ENCODE measurements at regions not wholly inside any gene's neighbourhood (a gene's known extent, or its start where the extent isn't known, plus 50 kb on each side); places are given as distances from the start of the nearest gene placed in this dataset.

GRCh38 chr15:38053776-38054175, 119.3 kb downstream of the TMCO5A start:
- no peak overlapping the region for H3K4me3 ChIP-seq (replicated peaks; ENCODE audit: low read depth, low read length)
- DNase-seq (ENCODE audit: extremely low read depth, low read depth), result no peak
- no peak for TF ChIP-seq CTCF (IDR thresholded peaks at IDR 0.05; ENCODE audit: low read depth, low read length, missing control alignments)

- TF ChIP-seq CTCF (IDR thresholded peaks at IDR 0.05; ENCODE audit: low read depth, low read length, missing control alignments), result no peak
- no peak for DNase-seq (ENCODE audit: extremely low read depth, low read depth)
These were observed 120.0 kb downstream of the TMCO5A start for GRCh38 chr15:38054488-38054887.

GRCh38 chr15:38058596-38059075, 124.2 kb downstream of the TMCO5A start:
- H3K4me3 ChIP-seq (replicated peaks; ENCODE audit: low read depth, low read length), result no peak overlapping the region
- TF ChIP-seq CTCF (IDR thresholded peaks at IDR 0.05; ENCODE audit: low read depth, low read length, missing control alignments), result no peak
- no peak for DNase-seq (ENCODE audit: extremely low read depth, low read depth)

More at GRCh38 chr15:38054488-38054887, 120.0 kb downstream of the TMCO5A start:
- H3K4me3 ChIP-seq (replicated peaks; ENCODE audit: low read depth, low read length), result no peak overlapping the region

GRCh38 chr15:38059665-38060064, 125.2 kb downstream of the TMCO5A start:
- H3K4me3 ChIP-seq (replicated peaks; ENCODE audit: low read depth, low read length), result no peak overlapping the region
- no peak for TF ChIP-seq CTCF (IDR thresholded peaks at IDR 0.05; ENCODE audit: low read depth, low read length, missing control alignments)
- no peak for DNase-seq (ENCODE audit: extremely low read depth, low read depth)

- H3K4me3 ChIP-seq (replicated peaks; ENCODE audit: low read depth, low read length), result no peak overlapping the region
- no peak for DNase-seq (ENCODE audit: extremely low read depth, low read depth)
- no peak for TF ChIP-seq CTCF (IDR thresholded peaks at IDR 0.05; ENCODE audit: low read depth, low read length, missing control alignments)
These were observed 127.6 kb downstream of the TMCO5A start for GRCh38 chr15:38061856-38062649.

- TF ChIP-seq CTCF (IDR thresholded peaks at IDR 0.05; ENCODE audit: low read depth, low read length, missing control alignments), result no peak
- no peak overlapping the region for H3K4me3 ChIP-seq (replicated peaks; ENCODE audit: low read depth, low read length)
- DNase-seq (ENCODE audit: extremely low read depth, low read depth), result no peak
These were observed 128.3 kb downstream of the TMCO5A start for GRCh38 chr15:38062696-38063095.
